HG02588 (cell line): ENCODE measurements at regions not wholly inside any gene's neighbourhood (a gene's known extent, or its start where the extent isn't known, plus 50 kb on each side); places are given as distances from the start of the nearest gene placed in this dataset.
"Not testable (repeated sequence)": the region's sequence is repeated elsewhere in the genome, so short reads cannot be mapped to it uniquely, and the experiment has no call there.

Experiments
- ATAC-seq: cut with Tn5 transposase; IDR thresholded peaks from one replicate; pipeline ENCODE4 v1.9.1; 2021; ENCODE audit warnings: mild to moderate bottlenecking, moderate library complexity; ENCODE audit not compliant: unreplicated experiment

- ATAC-seq = no peak
Observed at GRCh38 chr3:17913359-17913758, 170.9 kb upstream of the TBC1D5 start.

DNA sequence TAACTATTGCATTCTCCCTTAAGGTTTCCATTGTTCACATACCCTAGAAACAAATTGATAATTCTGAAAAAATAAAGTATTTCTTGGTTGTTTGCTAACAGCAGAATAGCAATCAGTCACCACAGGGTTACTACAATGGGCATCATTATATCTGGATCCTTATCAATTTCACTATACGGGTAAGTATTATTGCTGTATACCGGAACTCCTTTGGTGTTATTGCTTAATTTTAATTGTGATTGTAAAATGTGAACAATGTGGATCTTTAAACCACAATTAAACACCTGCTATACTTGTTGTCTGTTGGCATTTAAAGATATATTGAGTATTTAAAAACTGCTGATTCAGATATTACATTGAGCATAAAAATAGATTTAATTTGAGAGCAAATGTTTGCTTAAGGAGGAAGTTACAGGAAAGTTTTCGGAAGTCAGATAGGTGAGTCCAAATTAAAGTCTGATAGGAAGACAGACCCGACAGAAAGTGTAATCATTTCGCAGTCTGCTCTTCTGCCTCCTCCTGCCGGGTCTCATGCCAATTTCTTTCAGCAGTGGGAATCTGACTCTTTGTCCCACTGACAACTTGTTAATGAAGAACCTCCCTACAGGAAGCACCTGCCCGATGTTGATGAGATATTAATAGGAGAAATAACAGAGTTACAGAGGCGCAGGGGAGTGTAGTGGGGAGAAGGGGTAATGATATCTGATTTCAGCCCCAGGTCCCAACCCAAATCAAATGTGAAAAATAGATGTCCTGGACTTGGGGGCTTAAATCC is 169.7 kb upstream of the TBC1D5 start:
- ATAC-seq = no peak

DNA sequence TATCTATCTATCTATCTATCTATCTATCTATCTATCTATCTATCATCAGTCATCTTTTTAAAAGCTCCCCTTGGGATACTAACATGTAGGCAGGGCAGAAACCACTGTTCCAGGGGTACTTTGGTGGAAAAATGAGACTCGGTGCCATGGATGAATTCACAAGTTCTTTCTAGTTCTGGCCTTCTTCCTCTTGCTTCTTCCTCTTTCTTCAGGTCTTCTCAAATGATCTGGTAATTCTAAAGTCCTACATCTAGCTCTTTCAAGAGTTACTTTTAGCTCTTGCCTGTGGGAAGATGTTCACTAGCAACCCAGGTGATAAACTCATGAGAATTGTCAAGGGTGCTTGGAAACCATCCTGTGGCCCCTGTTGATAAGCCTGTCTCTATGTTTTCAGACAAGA is 168.5 kb upstream of the TBC1D5 start:
- no peak for ATAC-seq

DNA sequence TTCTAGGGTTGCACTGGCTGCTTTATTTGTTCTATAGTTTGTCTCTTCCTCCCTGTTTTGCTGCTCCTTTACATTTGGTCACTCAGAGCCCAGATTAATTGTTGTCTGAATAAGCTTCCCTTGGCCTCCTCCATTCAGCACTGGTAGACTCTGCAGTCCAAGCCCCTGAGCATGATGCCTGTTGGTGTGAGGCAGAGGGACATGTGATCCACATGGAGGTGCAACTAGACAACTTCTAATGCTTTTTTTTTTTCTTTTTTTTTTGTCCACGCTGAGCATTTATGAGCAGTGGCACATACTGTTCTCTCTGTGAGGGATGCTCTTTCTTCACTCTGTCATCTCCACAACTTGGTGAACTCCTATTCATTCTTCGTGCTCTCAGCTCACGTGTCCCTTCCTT is 167.3 kb upstream of the TBC1D5 start:
- ATAC-seq = no peak

GRCh38 chr3:17908399-17909191 is 166.2 kb upstream of the TBC1D5 start:
- ATAC-seq = no peak

GRCh38 chr3:17905996-17906395 is 163.6 kb upstream of the TBC1D5 start:
- ATAC-seq = no peak

DNA sequence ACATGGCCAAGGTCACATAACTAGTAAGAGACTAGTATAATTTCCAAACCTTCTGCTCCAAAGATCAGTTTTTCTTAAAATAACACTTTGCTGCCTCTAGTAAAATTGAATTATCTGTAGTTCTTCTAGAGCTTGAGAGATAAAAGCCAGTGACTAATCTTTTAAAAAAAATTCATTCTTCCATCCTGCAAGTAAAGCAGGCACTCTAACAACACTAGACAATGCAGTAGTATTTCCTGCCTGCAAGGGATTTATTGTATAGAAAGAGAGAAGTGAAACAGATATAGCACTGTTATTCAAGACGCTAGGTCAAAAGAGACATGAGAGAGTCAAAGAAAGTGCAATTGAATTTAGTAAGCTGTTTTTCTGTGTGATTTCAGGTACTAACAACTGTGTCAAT is 159.5 kb upstream of the TBC1D5 start:
- no peak for ATAC-seq

DNA sequence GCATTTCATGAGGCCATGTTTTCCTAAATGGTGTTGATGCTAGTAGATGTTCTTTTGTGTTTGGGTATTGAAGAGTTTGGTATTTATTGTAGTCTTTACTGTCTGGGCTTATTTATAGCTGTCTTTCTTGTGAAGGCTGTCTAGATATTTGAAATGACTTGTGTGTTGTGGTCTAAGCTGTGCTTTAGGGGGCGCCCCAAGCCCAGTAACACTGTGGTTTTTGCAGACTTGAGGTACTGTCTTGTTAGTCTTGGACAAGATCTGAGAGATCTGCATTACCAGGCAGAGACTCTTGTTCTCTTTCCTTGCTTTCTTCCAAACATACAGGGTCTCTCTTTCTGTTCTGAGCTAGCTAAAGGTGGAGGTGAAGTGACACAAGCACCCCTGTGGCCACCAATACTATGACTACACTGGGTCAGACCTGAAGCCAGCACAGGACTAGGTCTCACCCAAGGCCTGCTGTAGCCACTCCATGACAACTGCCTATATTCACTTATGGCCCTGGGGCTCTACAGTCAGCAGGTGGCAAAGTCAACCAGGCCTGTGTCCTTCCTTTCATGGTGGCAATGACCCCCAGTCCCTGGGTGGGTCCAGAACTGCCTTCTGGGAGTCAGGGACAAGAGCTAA is 152.1 kb upstream of the TBC1D5 start:
- peak; percentile 69 for ATAC-seq

DNA sequence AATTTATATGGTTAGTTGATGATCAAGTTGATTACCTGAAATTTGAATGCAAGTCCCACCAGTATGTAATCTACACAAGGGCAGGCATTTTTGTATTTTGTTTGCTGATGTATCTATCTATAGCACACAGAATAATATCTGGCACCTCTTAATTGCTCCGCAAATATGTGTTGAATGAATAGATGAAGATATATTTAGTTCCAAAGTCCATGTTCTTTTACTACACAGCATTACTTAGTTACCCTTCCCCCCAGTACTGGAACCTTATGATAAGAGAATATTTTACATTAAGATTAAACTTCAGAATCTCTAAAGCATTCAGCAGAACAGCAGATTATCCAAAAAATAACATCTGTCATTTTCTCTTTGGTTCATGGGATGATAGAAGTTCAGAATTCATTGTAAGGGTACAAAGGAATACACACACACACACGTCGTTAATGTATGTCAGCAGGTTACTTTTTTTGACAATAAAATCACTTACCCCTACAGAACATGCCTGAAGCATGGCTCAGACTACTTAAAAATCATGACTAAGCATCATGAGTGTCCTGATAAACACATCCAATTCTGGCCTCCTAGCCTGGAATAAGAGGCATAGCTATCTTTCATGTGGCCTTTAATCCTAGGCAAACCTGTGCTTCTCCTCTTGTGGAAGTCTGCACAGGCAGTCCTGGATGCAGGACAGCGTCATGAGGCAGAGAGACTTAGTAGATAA is 148.9 kb upstream of the TBC1D5 start:
- ATAC-seq = no peak

GRCh38 chr3:17885986-17886385 is 143.6 kb upstream of the TBC1D5 start:
- no peak for ATAC-seq

DNA sequence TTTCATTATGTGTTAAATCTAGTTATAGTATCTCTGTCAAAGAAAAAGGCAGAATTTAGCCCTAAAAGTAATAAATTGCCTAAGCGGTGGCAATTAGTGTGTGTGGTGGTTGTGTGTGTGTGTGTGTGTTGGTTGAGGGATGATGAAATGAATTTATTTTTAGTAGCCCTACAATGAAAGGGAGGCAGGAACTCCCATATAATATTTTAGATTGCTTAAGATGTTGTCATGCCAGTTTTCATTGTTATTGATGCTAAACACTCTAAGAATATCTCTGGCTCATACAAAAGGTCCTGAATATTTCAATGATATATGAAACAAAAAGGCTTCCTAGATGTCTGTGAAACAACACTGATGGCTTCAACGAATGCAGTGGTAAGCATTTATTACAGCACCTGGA is 140.6 kb upstream of the TBC1D5 start:
- no peak for ATAC-seq

GRCh38 chr3:17877299-17877698 is 134.9 kb upstream of the TBC1D5 start:
- ATAC-seq = no peak

GRCh38 chr3:17874636-17875035 is 132.2 kb upstream of the TBC1D5 start:
- ATAC-seq = no peak

DNA sequence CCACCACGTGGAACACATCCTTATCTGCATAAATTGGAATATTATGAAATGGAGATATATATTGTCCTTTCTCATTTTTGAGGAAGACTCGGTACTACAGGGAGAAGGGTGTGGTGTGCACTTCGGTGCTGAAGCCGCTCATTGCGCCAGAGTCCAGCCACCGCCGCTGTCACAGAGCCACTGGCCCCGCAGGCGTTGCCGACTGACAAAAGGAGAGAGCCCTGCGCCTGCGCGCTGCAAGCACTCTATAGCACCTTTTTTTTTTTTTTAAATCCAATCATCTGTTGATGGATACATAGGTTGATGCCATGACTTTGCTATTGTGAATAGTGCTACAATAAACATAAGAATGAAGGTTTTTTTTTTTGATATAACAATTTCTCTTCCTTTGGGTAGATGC is 130.0 kb upstream of the TBC1D5 start:
- no peak for ATAC-seq

DNA sequence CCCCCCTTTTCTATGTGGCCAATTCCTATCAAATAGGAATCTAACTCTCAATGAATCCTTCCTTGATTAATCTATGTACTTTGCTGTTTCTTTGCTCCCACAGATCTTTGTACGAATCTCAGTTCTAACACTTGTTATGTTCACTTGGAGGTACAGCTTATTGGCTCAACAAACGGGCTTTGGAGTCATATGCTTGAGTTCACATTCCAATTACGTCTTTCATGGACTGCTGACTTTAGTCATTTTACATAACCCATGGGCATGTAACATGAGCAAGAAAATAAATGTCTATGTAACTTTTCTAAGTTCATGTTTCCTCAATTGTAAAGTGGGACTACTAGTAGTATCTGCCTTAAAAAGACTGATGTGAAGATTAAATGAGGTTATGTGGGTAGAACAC is 123.2 kb upstream of the TBC1D5 start:
- ATAC-seq = no peak

DNA sequence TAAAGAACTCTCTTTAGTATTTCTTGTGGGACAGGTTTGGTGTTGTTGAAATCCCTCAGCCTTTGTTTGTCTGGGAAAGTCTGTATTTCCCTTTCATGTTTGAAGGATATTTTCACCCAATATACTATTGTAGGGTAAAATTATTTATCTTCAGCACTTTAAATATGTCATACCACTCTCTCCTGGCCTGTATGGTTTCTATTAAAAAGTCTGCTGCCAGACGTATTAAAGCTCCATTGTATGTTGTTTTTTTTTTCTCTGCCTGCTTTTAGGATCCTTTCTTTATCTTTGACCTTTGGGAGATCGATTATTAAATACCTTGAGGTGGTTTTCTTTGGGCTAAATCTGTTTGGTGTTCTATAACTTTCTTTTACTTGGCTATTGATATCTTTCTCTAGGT is 119.0 kb upstream of the TBC1D5 start:
- ATAC-seq = no peak

GRCh38 chr3:17860840-17861471 is 118.5 kb upstream of the TBC1D5 start:
- not testable (repeated sequence) for ATAC-seq

DNA sequence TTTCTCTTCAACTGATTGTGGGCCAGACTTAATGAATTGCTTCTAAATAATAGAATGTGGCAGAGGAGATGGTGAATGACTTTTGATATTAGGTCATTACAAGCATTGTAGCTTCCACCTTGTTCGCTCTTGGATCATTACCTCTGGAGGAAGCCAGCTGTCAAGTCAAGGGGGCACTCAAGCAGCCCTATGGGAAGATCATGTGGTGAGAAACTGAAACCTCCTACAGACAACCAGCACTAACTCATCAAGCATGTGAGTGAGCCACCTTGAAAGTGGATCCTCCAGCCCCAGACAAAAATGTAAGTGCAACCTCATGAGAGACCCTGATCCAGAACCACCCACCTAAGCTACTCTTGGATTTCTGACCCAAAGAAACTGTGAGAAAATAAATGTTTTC is 109.8 kb upstream of the TBC1D5 start:
- peak; percentile 64 for ATAC-seq

DNA sequence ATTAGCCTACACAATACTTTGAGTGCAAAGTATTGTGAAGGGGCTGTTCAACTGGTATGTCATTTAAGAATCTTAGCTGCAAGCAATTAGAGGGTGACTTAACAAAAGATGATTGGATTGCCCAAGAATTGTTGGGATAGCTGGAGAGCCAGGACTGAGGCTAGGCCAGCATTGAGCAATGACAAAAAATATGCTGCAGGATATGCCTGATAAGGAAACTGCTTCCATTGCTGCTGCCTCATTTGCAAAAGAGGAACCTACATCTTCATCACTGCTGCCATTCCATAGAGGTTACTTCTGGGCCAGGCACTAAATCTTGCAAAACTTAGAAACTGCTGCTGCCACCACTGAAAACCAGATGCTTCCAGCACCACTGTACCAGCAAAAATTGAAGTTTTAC is 108.0 kb upstream of the TBC1D5 start:
- ATAC-seq = no peak

GRCh38 chr3:17848102-17848501 is 105.7 kb upstream of the TBC1D5 start:
- no peak for ATAC-seq

DNA sequence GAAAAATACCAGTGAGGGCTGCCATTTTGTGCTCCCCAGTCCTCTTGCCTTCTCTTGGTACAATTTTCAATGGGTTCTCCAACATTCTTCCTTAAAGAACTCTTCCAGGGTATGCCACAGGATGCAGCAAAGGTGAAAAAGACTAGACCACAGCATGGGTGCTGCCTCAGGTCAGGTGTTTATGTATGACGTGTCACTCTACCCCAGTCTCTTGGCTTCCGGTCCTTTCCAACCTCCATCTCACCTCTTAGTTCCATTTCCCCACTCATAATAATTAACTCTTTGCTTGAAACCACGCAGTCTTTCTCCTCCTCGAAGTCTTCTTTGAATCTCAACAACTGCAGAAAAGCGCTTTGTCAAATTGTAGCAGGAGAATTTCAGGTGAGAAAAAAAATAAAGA is 104.7 kb upstream of the TBC1D5 start:
- no peak for ATAC-seq
